Prostate gland (tissue), 2 donors: ENCODE measurements at regions not wholly inside any gene's neighbourhood (a gene's known extent, or its start where the extent isn't known, plus 50 kb on each side); places are given as distances from the start of the nearest gene placed in this dataset.

Experiments
- DNase-seq: peaks from one replicate; pipeline ENCODE4 v3.0.0-alpha.2; 2019; ENCODE audit warnings: low spot score
- H3K27ac ChIP-seq, 2 donors: fragments of 200-600 bp; sonication (generic); 2 replicates each; pipeline ENCODE4 v1.5.1; 2017 to 2019
- H3K27me3 ChIP-seq: fragments of 200-600 bp; sonication (generic); replicated peaks from 2 replicates; pipeline ENCODE4 v1.5.1; 2019; ENCODE audit not compliant: insufficient read depth
- H3K36me3 ChIP-seq, 2 donors: fragments of 200-600 bp; sonication (generic); 1 replicate in 1 of 2; 2 replicates in 1 of 2; pipeline versions ENCODE4 v1.5.1 to v1.8.1; 2017 to 2019
- H3K4me1 ChIP-seq: fragments of 200-600 bp; sonication (generic); replicated peaks from 2 replicates; pipeline ENCODE4 v1.5.1; 2019
- H3K4me3 ChIP-seq, 2 donors: fragments of 200-600 bp; sonication (generic); 2 replicates each; pipeline ENCODE4 v1.5.1; 2017 to 2019
- H3K9me3 ChIP-seq: fragments of 200-600 bp; sonication (generic); 2 replicates; pipeline ENCODE4 v1.5.1; 2017
- POLR2A ChIP-seq: fragments of 450-650 bp; IDR thresholded peaks from one replicate; pipeline ENCODE4 v1.6.1; 2016; ENCODE audit warnings: antibody characterized with exemption, mild to moderate bottlenecking
- POLR2AphosphoS5 ChIP-seq: sonication (generic); formaldehyde crosslinking; IDR thresholded peaks from one replicate; pipeline ENCODE4 v1.6.1; 2017; ENCODE audit warnings: antibody characterized with exemption
- WGBS: methylation state at CpG from one replicate; pipeline ENCODE4 v1.1.5; 2018; 5-methylcytosine and 5-hydroxymethylcytosine counted together
- intact Hi-C: fragments of 100-400 bp; cut with DNase I; formaldehyde crosslinking; loops from one replicate; pipeline ENCODE4 v1.14.2; 2022
- small RNA-seq, 2 donors: library from RNA; depleted of rRNA; stranded (forward); fragments of <200 nt; gene quantifications; one replicate each; pipeline ENCODE3, GENCODE V24; 2016
- TF ChIP-seq, protein P1 (sequence below), 4 experiments: fragments of 200-600 bp in 2 of 4; fragments of 450-650 bp in 2 of 4; sonication (generic) in 2 of 4; IDR thresholded peaks; 1 replicate in 3 of 4; 2 replicates in 1 of 4; pipeline ENCODE4 v1.5.1; 2016 to 2019; ENCODE audit warnings: antibody characterized with exemption in 4 of 4, mild to moderate bottlenecking in 2 of 4, moderate library complexity in 2 of 4

DNA sequence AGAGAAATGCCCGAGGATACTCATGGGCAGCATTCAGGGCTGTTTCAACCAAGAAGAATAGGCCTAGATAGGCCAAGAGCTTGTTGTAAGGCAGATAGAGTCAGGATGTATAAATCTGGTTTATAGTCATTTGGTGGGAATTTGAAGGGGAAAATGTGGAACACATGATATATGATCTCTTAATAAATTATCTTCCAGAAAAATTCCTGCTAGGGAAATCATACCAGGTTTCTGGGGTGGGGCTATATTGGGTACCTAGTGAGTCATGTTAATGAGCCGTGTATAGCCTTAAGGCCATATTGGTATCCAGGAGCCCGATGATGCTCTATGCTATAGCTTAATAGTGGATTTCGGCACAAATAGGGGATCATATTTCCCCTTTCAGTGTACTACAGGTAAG is 51.5 kb upstream of the HTR2A start:
- no peaks in the 10 kb centered on the region for H3K4me1 ChIP-seq
- intact Hi-C loops, result no loop called here
- DNase-seq, result no peak
- no peaks in the 10 kb centered on the region for H3K36me3 ChIP-seq
- no peaks in the 10 kb centered on the region for H3K9me3 ChIP-seq
- H3K27me3 ChIP-seq, result no peaks in the 10 kb centered on the region
- TF ChIP-seq, protein P1, sequence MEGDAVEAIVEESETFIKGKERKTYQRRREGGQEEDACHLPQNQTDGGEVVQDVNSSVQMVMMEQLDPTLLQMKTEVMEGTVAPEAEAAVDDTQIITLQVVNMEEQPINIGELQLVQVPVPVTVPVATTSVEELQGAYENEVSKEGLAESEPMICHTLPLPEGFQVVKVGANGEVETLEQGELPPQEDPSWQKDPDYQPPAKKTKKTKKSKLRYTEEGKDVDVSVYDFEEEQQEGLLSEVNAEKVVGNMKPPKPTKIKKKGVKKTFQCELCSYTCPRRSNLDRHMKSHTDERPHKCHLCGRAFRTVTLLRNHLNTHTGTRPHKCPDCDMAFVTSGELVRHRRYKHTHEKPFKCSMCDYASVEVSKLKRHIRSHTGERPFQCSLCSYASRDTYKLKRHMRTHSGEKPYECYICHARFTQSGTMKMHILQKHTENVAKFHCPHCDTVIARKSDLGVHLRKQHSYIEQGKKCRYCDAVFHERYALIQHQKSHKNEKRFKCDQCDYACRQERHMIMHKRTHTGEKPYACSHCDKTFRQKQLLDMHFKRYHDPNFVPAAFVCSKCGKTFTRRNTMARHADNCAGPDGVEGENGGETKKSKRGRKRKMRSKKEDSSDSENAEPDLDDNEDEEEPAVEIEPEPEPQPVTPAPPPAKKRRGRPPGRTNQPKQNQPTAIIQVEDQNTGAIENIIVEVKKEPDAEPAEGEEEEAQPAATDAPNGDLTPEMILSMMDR (IDR thresholded peaks at IDR 0.05), result no peak
- no peak for TF ChIP-seq POLR2A
- TF ChIP-seq POLR2AphosphoS5, result no peak
- H3K4me3 ChIP-seq, result no peak overlapping the region
- H3K27ac ChIP-seq, result no peak overlapping the region
- WGBS, result 91% methylated on average over 4 of the region's 4 CpGs

DNA sequence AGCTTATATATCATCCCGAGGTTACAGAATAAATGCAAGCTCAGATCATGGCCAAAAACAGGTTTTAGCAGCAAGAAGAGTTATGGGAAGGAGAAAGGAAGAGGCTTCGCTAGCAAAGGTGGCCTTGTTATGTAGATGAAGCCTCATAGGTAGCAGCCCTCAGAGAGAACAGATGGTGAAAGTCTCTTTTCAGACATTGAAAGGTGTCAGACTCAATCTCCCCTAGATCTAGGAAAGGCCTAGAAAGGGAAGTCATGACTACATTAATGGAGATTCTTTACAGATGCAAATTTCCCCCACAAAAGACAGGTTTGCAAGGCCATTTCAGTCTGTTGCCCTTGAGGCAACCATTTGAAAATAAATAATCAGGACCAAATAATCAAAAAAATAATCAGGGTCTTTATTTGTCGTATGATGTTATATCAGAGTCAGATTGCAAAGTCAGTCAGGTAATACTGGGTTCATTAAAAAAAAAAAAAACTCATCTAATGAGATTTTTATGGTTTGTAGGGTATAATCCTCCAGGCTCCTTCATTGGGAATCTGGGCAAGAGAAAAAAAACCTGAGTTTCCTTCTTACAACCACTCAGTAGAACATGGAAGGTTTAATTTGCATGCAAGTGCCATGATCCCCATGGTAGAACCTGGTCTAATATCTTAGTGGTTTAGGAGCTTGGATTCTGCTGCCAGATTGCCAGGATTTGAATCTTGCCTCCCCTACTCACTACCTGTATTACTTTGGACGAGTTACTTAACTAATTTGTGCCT is 50.8 kb upstream of the HTR2A start:
- Histone ChIP-seq H3K4me1 (no peaks in the 10 kb centered on the region), H3K4me3 (no peak overlapping the region), H3K27me3 (no peaks in the 10 kb centered on the region), H3K36me3 (no peaks in the 10 kb centered on the region), H3K9me3 (no peaks in the 10 kb centered on the region), H3K27ac (no peak overlapping the region)
- intact Hi-C loops, result no loop called here
- no peak for DNase-seq
- 69% methylated on average over 4 of the region's 4 CpGs for whole genome bisulfite sequencing
- no peak for TF ChIP-seq POLR2AphosphoS5

Small RNA genes in the stretch of these regions (small RNA-seq; reads per million reads assigned to genes)
- gene GNG5P5 (0 reads per million in 2 donors), gene RN7SL700P (0 reads per million in 2 donors)
